Fibroblast of gingiva (primary cell): ENCODE measurements at regions not wholly inside any gene's neighbourhood (a gene's known extent, or its start where the extent isn't known, plus 50 kb on each side); places are given as distances from the start of the nearest gene placed in this dataset.
"Not testable (repeated sequence)": the region's sequence is repeated elsewhere in the genome, so short reads cannot be mapped to it uniquely, and the experiment has no call there.

Experiments
- DNase-seq: peaks from one replicate; pipeline ENCODE4 v3.0.0-alpha.2; 2011; ENCODE audit warnings: low read depth

GRCh38 chr6:6724539-6725467 lies 136.3 kb downstream of the LY86 start:
- DNase-seq, result peak; percentile 68

DNA sequence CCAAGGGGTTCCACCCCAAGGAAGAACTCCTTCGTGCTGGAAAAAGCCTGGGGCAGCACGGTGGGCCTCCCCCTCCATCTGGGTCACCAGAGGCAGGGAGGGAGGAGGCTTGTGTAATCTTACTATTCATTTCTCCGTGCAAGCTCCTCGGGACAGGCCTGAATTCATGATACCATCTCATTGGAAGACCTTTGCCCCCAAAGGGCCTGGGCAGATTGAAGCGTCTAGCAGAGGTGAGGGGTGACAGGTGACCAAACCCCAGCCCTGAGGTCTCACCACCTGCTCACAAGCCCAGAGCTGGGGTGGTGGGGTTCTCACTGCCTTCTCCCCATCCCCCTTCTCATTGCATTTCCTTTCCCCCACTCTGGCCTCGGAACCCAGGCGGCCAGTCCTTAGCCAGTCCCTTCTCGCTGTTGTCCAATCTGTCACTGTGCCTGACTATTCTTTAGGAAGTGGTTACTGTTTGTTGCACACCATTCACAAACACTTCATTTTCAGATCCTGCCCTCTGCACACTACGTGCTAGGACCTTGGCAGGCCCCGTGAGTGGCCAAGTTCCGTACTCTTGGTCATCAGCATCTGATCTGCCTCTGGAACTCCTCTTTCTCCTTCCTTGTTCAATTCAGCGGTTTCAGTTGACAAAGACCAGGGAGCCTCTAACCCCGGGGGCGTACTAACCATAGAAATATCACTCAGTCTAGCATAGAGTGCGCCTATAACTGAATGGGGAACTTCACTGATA lies 137.1 kb downstream of the LY86 start:
- DNase-seq, result no peak

GRCh38 chr6:6728169-6728941 lies 139.8 kb downstream of the LY86 start:
- DNase-seq, result no peak

- DNase-seq, result peak; percentile 33
Observed at GRCh38 chr6:6729971-6730370, 141.5 kb downstream of the LY86 start.

DNA sequence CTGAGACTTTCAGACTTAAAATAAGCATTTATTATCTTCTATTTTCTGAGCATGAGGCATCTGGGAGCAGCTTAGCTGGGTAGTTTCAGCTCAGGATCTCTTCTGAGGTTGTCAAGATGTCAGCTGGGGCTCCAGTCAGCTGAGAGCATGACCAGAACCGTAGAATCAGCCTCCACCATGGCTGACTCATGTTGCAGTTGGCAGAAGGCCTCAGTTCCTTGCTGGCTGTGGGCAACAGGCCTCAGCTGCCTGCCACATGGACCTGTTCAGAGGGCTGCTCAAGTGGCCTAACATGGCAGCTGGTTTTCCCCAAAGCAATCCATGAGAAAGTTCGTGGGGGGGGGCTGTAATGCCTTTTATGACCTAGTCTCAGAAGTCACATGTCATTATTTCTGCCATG lies 142.3 kb downstream of the LY86 start:
- DNase-seq, result peak; percentile 86

DNA sequence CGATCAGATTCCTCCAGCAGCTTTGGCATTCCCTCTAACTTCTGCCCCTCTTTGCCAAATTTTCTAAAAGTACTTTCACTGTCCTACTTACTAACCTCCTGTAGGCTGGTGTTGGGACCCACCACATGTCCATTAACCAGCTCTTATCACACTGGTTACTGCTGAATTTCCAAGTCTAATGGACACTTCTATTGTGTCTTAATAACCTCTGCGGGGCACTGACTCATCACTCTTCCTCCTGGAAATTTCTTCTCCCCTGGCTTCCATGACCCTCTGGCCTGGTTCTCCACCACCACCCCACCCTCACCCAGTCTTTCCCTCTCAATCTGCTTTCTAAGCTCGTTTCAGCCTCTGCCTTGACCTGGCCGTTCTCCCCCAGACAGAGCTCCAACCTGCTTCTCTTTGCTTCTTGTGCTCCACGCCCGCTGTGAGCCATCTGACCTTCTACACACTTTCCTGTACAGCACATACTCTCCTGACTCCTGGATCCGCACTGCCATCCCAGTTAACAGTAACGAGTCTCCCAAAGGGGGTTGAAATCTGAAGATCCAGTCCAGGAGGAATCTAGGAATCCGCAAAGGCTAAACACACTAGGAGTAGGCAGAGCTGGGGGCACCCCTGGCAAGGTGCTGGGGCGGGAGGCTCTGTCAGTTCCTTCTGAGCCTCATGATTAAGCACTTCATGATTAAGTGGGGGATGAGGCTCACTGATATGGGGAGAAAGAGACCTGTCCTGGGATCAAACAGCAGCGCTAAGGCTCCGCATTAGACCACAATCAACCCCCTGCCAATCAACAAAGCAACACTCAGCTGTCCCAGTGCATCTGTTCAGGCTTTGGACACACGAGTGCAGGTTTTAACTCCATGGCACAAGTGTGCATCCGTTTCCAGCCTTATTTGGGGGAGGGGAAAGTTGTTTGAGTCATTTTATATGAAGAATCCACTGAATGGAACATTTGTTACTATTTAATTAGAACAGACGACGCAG lies 146.3 kb downstream of the LY86 start:
- DNase-seq, result no peak

- DNase-seq, result peak; percentile 76
Observed at GRCh38 chr6:6736791-6737654, 148.5 kb downstream of the LY86 start.

DNA sequence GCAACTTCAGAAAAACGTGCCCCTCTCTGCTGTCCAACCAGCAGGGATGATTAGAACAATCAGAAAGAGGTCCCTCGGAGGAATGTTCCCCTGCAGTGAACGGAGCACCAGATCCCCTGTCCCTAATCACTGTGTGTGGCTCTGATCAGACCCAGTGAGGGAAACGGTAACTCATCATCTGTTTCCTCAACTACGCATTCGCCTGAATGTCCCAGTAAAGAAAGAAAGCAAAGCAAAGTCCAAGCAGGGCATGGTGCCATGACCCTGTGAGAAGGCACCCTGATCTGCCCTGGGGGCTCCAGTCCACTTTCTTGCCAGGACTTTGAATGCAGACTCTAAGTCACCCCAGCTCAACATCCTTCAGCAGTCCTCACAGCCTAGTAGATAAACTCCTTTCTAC lies 149.2 kb downstream of the LY86 start:
- DNase-seq, result no peak

DNA sequence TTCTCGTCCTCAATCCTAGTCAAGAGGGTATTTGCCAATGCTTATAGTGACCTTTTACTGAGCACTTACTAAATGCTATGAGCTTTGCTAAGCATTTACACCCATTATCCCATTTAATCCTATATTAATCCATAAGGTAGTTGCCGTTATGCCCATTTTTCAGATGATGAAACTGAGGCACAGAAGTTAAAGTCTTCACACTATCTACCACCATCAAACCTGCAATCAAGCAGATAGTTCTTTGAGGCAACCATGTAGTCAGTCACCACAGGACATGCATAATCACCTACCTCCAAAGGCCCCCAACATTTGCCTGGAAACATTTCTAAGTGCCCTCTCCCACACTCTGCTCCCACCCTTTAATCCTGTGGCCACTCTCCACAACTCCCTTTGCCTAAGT lies 149.6 kb downstream of the LY86 start:
- DNase-seq, result no peak

- no peak for DNase-seq
Observed at GRCh38 chr6:6738922-6739716, 150.6 kb downstream of the LY86 start.

DNA sequence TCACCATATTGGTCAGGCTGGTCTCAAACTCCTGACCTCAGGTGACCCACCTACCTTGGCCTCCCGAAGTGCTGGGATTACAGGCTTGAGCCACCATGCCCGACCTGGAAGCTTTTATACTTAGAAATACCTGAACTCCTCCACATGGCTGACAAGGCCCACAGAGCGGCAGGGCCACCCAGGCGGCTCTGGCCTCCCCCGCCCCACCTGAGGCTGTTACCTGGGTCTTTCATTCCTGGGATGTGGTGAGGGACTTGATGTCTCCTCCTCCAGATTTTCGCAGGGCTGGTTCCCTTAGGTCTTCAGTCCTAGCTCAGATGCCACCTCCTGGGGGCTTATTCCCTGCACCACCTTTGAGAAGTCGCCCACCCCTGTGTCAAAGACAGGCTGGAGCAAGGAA lies 152.1 kb downstream of the LY86 start:
- DNase-seq, result no peak

DNA sequence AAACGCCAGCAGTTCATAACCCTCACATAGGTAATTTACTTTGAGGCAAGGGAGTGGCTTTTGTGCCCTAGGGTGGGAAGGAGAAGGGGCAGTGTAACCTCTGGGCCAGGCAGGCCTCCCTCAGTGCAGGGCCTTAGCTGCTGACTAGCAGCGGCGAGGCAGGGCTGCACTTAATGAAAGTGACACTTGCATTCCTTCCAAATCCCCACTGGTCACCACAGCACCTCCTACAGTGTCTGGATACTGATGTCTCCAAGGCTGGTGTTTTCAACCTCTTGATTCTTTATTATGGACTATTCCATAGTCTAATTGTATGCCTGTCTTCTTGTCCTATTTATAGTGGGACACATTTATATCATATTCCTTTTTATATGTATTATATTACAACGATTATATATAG lies 152.7 kb downstream of the LY86 start:
- DNase-seq, result no peak

GRCh38 chr6:6742535-6742934 lies 154.0 kb downstream of the LY86 start:
- DNase-seq, result no peak

DNA sequence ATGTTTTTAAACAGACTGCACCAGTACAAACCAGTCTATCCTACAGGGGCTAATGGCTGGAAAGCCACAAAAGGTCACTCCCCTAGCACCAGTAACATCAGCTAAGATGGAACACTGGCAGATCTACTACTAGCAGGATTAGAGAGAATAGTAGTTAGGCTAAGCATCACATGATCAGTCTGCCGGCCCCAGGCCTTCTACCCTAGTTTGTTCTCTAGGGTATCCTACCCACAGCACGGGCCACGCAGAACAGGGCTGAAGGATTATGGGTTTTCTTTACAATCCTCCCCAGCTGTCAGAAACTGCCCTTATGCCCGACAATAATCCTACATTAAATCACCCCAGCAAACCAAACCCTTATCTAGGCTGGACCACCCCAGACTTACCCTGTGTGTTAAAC lies 156.0 kb downstream of the LY86 start:
- no peak for DNase-seq

DNA sequence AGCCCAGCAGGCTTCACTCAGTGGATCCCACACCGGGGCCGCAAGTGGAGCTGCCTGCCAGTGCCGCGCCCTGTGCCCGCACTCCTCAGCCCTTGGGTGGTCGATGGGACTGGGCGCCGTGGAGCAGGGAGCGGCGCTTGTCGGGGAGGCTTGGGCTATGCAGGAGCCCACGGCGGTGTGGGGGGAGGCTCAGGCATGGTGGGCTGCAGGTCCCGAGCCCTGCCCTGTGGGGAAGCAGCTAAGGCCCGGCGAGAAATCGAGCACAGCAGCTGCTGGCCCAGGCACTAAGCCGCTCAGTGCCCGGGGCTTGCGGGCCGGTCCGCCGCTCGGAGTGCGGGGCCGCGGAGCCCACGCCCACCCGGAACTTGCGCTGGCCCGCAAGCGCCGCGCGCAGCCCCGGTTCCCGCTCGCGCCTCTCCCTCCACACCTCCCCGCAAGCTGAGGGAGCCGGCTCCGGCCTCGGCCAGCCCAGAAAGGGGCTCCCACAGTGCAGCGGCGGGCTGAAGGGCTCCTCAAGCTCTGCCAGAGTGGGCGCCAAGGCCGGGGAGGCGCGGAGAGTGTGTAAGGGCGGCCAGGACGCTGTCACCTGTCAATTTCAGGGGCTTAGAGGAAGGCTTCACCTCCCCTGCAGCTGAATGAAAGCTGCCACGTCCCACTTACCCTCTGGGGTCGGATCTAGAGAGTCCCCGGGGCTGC lies 157.3 kb downstream of the LY86 start:
- not testable (repeated sequence) for DNase-seq

DNA sequence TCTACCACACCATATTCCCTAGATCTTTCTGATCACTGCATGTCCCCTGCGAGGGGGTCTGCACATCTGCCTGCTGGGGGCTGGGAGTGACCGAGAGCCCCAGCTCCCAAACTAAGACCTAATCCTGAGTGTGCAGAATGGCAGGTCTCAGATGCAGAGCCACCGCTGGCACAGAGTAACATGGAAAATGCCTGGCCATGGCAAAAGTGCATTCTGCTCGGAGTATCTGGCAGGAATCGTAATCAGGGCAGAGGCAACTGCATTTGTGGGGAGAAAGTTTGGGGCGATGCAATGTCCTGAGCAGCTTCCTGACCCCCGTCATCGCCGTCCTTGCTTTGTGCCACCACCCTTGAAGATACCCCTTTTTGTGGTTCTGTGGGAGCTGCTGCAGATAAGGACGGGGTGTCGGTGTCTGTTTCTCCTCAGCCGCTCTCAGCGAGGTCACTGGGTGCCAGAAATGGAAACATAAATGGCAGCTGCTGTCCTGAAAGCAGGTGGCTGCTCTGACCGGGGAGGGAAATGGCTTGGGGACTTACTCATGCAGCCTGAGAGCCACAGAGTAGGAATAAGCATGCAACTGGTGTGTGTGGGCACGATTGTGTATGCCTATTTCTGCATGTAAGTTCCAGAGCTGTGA lies 157.9 kb downstream of the LY86 start:
- no peak for DNase-seq

DNA sequence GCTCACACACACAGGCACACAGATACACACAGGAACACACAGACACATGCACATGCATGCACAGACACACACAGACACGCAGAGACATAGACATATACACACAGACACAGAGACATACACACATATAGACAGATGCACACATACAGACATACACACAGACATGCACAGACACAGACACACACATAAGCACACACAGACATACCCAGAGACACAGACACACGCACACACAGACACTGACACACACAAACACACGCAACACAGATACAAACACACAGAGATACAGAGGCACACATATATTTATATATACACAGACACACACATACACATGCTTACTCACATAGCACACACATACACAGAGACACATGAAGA lies 158.4 kb downstream of the LY86 start:
- no peak for DNase-seq

- no peak for DNase-seq
Observed at GRCh38 chr6:6747371-6747770, 158.9 kb downstream of the LY86 start.
